NCI-H1694 treated with DMSO at 0.1 percent for 48 hours (cell line): ENCODE measurements at regions not wholly inside any gene's neighbourhood (a gene's known extent, or its start where the extent isn't known, plus 50 kb on each side); places are given as distances from the start of the nearest gene placed in this dataset.
"Not testable (repeated sequence)": the region's sequence is repeated elsewhere in the genome, so short reads cannot be mapped to it uniquely, and the experiment has no call there.

Source experiments
- DNase-seq: peaks from one replicate; lab custom pipeline; 2025; lab: John Stamatoyannopoulos, UW

DNA sequence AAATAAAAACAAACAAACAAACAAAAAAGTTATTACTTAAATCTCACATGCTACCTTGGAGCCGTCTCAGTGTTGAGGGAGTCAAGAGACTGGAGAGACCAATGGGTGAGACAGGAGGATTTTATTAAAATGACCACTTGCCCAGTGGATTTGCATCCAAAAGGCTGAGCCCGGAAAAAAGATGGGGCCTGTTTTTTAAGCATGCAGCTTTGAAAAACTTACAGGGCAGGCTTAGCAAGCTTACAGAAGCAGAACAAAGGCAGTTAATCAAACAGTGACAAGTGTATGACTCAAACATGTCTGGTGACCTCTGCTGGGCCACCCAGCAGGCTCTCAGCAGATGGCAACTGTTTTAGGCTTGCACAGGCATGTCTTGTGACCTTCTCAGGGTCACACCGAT is 82.5 kb downstream of the POTEH start:
- not testable (repeated sequence) for DNase-seq

DNA sequence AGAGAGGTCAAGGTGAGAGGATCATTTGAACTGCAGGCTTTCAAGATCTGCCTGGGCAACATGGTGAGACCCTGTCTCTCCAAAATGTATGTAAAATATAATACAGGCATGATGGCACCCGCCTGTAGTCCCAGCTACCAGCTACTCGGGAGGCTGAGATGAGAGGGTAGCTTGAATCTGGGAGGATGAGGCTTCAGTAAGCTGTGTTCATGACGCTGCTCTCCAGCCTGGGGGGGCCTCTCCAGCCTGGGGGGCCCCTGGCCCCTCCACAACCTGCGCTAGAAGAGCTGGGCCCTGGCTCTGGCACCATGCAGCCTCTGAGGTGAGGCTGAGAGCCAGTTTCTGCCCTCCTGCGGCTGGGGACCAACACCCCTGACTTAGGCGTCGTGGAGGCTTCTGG is 85.3 kb downstream of the POTEH start:
- DNase-seq: not testable (repeated sequence)

- peak; percentile 76 for DNase-seq
Observed at GRCh38 chr22:15775670-15776669, 86.1 kb downstream of the POTEH start.

- not testable (repeated sequence) for DNase-seq
Observed at GRCh38 chr22:15776727-15777126, 86.9 kb downstream of the POTEH start.

DNA sequence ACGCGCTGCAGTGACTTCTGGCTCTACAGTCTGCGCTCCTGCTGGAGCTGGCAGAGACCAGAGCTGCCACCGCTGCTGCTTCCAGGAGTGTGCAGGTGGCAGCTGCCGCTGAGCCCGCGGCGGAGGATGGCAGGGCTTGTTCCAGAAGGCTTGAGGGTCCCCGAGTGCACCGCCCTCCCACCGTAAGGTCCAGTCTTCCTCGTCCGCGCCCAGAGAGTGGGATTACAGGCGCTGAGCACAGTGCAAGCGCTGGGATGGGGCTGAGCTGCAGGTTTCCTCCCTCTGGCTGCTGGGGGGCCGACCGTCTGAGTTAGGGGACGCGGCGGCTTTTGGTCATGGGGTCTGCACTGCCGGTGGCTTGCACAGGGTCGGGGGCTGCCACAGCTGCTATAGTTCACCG is 87.3 kb downstream of the POTEH start:
- not testable (repeated sequence) for DNase-seq

DNA sequence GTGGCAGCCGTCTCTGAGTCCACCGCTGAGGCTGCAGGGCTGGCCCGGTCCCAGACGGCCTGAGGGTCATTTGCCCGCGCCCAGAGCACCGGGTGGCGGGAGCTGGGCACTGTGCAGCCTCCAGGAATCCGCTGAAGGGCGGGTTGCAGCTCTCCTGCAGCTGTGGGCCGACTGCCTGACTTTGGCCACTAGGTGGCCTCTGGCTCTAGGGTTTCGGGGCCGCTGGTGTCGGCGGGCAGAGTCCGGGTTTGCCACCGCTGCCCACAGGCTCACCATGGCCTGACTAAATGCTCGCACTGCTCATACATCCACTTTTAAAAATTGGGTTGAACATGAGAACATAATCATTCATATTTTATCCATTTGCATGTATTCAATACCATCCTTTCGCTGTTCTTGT is 87.7 kb downstream of the POTEH start:
- DNase-seq: not testable (repeated sequence)

DNA sequence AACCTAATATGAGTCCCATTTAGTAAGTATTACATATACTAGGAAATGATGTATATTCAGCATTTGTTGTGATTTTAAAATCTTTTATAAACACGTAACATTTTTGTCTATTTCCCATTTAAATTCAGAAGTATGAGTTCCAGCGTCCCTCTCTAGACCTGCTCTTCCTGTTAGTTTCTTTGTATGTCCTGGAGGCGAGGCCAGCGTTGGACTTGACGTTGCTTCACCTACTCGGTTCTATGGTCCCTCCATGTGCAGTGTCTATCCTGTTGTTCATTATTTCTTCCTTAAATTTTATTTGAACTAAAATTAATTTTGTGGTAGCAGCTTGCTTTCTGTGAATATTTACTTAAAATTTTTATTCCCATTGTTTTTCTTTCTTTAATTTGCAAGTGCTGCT is 88.5 kb downstream of the POTEH start:
- not testable (repeated sequence) for DNase-seq

DNA sequence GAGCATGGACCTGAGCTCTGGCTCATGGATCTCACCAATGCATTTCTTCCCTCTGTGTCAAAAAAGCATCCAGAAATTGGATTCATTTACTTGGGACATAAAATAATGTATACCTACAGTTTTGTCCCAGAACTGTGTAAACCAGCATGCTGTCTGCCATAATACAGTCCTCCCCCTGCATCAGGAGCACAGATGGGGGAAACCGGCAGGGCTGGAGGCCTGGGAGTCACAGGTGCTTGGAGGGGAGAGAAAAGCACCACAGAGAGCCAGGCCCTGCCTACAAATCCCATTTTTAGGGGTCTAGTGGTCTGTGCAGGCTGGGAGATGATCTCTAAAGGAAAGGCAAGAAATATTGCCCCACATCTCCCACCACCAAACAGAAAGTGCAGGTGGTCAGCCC is 91.8 kb downstream of the POTEH start:
- DNase-seq: not testable (repeated sequence)

DNA sequence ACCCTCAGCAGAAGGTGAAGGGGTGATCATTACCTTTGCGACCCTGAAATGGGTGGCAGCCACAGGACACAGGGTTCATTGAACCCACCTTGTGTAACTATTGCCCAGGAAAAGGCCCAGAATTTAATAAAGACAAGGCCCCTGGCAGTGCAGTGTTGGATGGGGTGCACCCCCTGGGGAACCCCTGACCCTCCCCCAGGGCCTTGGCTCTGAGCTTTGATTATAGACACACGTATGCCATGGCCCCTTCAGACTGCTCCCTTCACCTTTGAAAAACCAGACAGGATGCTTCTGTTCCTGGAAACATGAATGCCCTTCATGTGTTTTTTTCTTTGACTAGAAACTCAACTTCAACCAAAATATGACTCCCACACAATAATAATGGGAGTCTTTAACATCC is 93.1 kb downstream of the POTEH start:
- not testable (repeated sequence) for DNase-seq

DNA sequence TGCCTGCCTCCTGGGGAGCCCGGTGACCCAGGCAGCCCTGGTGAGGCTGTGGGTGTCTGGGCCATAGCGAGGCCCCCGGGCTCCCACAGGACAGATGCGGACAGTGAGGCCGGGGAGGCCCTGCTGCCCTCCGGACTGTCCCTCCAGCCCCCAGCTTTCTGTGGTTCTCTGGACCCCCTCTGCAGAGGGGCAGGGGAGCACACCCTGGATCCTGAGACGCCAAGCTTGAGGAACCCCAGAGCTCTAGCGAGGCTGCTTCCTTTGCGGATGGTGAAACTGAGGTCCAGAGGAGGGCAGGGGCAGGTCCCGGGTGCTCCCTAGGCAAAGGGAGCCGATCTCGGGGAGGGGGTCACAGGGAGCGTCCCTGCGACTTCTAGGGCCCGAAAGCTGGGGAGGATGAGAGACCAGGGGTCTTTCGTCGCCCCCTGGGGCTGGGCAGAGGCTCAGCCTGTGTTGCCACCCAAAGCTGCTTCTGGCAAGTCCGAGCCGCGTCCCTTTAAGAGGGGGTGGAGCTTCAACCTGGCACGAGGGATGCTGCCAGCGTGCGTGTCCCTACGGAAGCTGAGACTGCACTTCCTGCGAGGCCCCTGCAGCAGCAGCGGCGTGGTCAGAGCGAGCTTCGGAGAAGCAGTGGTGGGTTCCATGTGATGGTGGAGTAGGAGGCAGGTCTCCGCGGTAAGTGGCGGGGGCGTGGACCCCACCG is 94.7 kb downstream of the POTEH start:
- DNase-seq: not testable (repeated sequence)

GRCh38 chr22:15786942-15787733 is 97.3 kb downstream of the POTEH start:
- DNase-seq: peak; percentile 23

DNA sequence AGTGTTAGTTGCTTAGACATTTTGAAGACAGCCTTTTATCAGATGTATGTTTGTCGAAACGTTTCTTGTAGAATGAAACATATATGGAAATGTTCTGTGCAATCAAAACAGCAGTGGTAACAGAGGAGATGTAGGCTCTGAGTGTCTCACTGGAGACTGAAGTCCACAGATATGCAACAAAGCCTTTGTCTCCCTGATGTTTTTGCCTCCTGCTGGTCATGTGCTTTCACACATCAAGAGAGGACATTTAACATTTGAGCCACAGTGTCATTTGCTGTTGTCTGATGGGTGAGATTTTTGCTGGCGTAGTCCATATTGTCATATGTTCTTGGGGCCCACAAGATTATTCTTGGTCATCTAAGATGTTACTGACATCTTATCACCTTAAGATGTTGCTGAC is 101.7 kb downstream of the POTEH start:
- not testable (repeated sequence) for DNase-seq

DNA sequence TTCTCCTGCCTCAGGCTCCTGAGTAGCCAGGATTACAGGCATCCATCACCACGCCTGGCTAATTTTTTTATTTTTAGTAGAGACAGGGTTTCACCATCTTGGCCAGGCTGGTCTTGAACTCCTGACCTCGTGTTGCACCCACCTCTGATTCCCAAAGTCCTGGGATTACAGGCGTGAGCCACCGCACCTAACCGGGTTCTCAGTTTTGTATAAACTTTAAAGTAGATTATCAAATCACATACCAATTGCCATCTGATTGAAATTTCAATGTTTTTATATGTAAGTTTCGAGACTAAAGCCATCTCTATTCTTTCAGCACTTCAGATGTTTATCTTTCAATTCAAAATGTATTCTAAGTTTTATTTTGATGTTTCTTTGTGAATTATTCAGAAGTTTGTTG is 110.1 kb downstream of the POTEH start:
- DNase-seq: not testable (repeated sequence)

DNA sequence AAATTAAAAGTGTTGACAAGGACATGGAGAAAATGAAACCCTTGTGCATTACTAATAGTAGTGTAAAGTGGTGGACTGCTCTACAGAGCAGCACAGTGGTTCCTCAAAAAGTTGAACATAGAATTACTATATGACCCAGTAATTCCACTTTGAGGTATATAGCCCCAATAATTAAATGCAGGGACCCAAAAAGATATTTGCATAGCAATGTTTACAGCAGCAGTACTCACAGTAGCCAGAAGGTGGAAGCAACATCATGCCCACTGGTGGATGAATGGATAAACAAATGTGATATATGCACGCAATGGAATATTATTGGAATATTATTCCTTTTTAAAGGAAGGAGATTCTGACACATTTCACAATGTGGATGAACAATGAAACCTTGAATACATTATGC is 121.3 kb downstream of the POTEH start:
- DNase-seq: not testable (repeated sequence)

GRCh38 chr22:15815783-15816182 is 126.0 kb downstream of the POTEH start:
- not testable (repeated sequence) for DNase-seq

- not testable (repeated sequence) for DNase-seq
Observed at GRCh38 chr22:15816470-15816869, 126.6 kb downstream of the POTEH start.

- DNase-seq: not testable (repeated sequence)
Observed at GRCh38 chr22:15817264-15817663, 127.4 kb downstream of the POTEH start.

GRCh38 chr22:15819886-15820285 is 130.1 kb downstream of the POTEH start:
- not testable (repeated sequence) for DNase-seq

- not testable (repeated sequence) for DNase-seq
Observed at GRCh38 chr22:15821088-15821487, 131.3 kb downstream of the POTEH start.

DNA sequence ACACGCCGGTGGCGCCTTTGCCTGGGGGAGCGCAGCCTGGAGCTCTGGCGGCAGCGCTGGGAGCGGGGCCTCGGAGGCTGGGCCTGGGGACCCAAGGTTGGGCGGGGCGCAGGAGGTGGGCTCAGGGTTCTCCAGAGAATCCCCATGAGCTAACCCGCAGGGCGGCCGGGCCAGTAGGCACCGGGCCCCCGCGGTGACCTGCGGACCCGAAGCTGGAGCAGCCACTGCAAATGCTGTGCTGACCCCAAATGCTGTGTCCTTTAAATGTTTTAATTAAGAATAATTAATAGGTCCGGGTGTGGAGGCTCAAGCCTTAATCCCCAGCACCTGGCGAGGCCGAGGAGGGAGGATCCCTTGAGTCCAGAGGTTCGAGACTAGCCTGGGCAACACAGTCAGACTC is 132.2 kb downstream of the POTEH start:
- not testable (repeated sequence) for DNase-seq

DNA sequence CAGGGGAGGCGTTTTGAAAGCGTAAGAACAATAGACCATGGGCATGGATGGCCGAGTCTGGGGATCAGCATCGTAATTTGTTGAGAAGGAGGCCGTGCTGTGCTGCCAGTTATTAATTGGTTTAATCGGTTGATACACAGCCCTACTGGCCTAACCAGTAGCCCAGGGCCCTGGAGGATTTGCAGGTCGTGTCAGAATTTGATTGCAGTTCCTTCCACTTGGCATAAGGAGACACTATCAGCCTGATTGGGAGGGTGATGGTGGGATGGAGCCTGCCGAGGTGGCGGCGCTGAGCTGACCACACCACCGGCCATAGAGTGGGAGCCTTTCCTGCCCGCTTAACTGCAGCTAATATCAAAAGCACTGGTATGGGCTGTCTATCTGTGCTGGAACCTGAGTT is 133.4 kb downstream of the POTEH start:
- DNase-seq: not testable (repeated sequence)

DNA sequence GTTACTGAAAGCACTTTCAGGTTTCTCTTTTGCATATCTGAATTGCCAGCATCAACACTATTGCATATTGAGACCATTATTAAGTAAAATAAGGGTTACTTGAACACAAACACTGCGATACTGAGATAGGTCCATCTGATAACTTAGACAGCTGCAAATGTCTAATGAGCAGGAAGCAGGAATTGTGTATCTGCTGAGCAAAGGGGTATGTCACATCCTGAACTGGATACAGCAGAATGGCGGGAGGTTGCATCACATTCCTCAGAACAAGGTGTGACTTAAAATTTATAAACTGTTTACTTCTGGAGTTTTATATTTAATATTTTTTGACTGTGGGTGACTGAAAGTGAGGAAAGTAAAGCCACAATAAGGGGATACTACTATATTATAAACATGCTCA is 142.4 kb downstream of the POTEH start:
- DNase-seq: not testable (repeated sequence)
